ENCODE measurements at regions not wholly inside any gene's neighbourhood (a gene's known extent, or its start where the extent isn't known, plus 50 kb on each side); places are given as distances from the start of the nearest gene placed in this dataset.
"Not testable (repeated sequence)": the region's sequence is repeated elsewhere in the genome, so short reads cannot be mapped to it uniquely, and the experiment has no call there.

DNA sequence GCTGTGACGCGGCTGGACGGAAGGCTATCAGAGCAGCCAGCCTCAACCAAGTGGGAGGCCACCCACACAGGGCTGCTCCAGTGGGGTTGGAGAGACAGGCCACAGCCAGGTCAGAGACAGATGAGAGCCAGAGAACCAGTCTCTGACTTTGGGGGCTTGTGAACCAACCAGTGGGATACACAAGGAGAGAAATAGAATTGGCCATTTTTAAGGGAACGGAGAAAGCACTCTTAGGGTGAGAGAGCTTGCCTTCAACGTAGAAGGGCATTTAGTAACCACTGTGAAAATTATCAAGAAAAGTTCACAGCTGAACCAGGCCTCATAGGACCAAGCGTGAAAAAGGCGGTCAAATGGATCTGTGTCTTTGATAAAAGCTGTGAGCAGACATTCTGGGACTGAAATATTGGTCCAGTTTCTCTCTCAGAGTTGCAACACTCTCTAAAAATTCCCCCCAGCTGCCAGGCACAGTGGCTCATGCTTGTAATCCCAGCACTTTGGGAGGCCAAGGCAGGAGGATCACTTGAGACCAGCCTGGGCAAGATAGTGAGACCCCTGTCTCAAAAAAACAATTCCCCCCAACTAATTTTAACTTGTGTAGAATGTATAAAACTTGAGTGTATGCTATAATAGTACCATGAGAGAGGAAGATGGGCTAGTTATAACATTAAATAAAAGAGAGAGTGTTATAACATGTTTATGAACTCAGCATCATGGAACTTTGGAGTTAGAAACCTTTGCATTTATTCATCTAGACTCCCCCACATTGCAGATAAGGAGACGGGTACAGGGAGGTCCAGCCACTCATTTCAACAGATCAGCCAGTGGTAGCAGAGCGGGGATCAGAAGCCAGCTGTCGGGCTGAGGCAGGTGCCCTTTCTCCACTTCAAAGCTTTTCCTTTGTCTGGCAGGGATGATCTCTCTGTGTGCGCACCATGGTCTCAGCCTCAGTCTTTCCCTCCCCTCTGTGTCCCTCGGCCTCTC lies 132.2 kb downstream of the NPIPB11 start:
- ATAC-seq = peak; percentile 36
- CTCF ChIA-PET; H3K27ac Mint-ChIP-seq; H3K4me1 Mint-ChIP-seq; DNase-seq; H3K9me3 Mint-ChIP-seq (ENCODE audit: low read depth); H3K4me3 Mint-ChIP-seq; H3K36me3 Mint-ChIP-seq; H3K27me3 Mint-ChIP-seq: not testable (repeated sequence)

- H3K9me3 Mint-ChIP-seq (ENCODE audit: low read depth); H3K36me3 Mint-ChIP-seq; H3K27me3 Mint-ChIP-seq; H3K4me3 Mint-ChIP-seq; DNase-seq; H3K27ac Mint-ChIP-seq; H3K4me1 Mint-ChIP-seq; CTCF ChIA-PET: not testable (repeated sequence)
- ATAC-seq = peak; percentile 27
These were observed 133.0 kb downstream of the NPIPB11 start for GRCh38 chr16:29273298-29274054.

DNA sequence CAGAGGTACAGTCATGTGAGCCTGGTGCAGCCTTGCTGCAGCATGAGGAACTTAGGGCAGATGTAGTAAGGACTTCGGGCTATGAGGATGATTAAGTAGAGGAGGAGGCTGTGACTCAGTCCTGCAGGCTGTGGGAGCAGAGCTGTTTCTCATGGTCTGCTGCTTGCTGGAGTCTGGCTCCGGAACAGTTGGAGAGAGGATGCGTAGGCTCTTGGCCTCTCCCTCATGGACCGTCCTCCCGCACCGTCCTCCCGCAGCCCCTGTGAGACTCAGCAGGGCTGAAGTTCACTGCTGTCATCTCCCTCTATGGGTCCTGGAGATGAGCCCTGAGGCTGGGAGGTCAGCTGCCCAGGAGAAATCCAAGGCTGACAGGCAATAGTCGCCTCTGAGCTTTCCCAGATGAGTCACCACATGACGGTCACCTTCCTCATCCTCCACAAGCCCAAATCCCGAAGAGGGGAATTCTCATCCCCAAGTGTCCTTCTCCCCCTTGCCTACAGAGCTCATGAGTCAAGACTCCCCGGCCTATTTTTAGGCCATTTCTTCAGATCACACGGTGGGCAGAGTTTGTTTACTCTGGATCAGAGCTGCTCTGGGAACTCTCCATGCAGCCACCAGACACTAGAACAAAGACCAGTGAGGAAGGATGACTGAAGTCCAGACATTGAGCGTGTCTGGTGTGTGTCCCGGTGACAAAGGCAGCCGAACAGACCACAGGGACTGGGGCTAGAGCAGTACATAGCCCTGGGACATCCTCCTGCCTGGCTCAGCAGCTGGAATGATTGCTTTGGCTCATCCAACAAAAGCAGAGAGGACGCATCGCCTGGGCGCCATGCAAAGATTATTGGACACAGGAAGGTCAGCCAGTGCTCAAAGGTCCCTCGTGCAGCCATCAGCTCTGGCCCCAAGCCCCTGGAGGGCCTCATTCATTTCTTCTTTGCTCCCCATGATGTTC lies 134.5 kb downstream of the NPIPB11 start:
- CTCF ChIA-PET; DNase-seq; H3K4me1 Mint-ChIP-seq; H3K36me3 Mint-ChIP-seq; H3K4me3 Mint-ChIP-seq; H3K9me3 Mint-ChIP-seq (ENCODE audit: low read depth); H3K27me3 Mint-ChIP-seq; H3K27ac Mint-ChIP-seq; ATAC-seq: not testable (repeated sequence)

DNA sequence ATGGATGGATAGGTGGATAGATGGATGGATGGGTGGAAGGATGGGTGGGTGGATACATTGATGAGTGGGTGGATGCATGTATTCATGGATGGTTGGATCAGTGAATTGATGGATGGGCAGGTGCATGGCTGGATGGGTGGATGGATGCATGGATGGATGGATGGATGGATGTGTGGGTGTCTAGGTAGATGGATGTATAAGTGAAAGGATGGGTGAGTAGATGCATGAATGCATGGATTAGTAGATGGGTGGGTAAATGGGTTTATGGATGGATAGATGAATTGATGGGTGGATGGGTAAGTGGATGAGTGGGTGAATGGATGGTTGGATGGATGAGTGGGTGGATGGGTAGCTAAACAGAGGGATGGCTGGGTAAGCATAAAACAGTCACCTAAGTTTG lies 135.6 kb downstream of the NPIPB11 start:
- ATAC-seq; H3K27me3 Mint-ChIP-seq; H3K9me3 Mint-ChIP-seq (ENCODE audit: low read depth); H3K4me1 Mint-ChIP-seq; H3K36me3 Mint-ChIP-seq; DNase-seq; CTCF ChIA-PET; H3K27ac Mint-ChIP-seq; H3K4me3 Mint-ChIP-seq: not testable (repeated sequence)

GRCh38 chr16:29270033-29270432 lies 136.5 kb downstream of the NPIPB11 start:
- H3K27ac Mint-ChIP-seq; H3K9me3 Mint-ChIP-seq (ENCODE audit: low read depth); DNase-seq; ATAC-seq; H3K27me3 Mint-ChIP-seq; CTCF ChIA-PET; H3K36me3 Mint-ChIP-seq; H3K4me3 Mint-ChIP-seq: not testable (repeated sequence)
- H3K4me1 Mint-ChIP-seq = peaks cover 10% of the 10 kb centered on the region

GRCh38 chr16:29269192-29269811 lies 137.2 kb downstream of the NPIPB11 start:
- H3K9me3 Mint-ChIP-seq (ENCODE audit: low read depth); DNase-seq; ATAC-seq; H3K4me3 Mint-ChIP-seq; H3K36me3 Mint-ChIP-seq; CTCF ChIA-PET; H3K27ac Mint-ChIP-seq; H3K27me3 Mint-ChIP-seq: not testable (repeated sequence)
- H3K4me1 Mint-ChIP-seq = peaks cover 10% of the 10 kb centered on the region

DNA sequence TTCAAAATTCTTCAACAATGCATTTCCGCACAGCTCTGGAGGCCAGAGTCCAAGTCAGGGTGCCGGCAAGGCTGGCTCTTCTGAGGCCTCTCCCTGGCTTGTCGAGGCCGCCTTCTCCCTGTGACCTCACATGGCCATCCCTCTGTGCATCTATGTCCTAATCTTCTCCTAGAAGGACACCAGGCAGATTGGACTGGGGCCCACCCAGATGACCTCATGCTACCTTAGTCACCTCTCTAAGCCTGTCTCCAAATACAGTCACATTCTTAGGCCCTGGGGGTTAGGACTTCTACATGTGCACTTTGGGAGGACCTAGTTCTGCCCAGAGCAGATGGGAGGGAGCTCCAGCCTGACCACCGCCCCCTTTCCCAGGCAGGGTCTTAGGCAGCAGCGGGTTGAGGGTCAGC lies 137.7 kb downstream of the NPIPB11 start:
- peaks cover 10% of the 10 kb centered on the region for H3K4me1 Mint-ChIP-seq
- H3K9me3 Mint-ChIP-seq (ENCODE audit: low read depth); H3K27me3 Mint-ChIP-seq; H3K4me3 Mint-ChIP-seq; DNase-seq; ATAC-seq; H3K27ac Mint-ChIP-seq; CTCF ChIA-PET; H3K36me3 Mint-ChIP-seq: not testable (repeated sequence)

DNA sequence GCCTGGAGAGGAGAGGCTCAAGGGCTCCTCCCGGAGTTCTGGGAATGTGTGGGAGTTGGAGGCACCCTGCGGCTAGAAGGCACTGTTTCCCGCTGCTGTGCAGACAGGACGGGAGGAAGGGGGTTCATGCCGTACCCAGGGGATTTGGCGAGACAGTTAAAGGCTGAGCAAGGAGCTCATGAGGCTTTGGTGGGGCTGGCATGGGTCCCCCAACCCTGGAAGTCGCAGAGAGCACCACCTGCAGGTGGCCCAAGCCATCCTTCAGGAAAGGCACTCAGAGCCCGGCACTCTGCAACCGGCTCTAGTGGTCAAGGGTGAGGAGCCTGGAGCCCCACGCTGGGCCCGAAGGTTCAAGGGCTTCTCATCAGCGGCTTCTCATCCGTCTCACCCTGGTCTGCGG lies 138.2 kb downstream of the NPIPB11 start:
- H3K36me3 Mint-ChIP-seq; H3K27me3 Mint-ChIP-seq; H3K27ac Mint-ChIP-seq; H3K9me3 Mint-ChIP-seq (ENCODE audit: low read depth); H3K4me3 Mint-ChIP-seq; ATAC-seq; CTCF ChIA-PET; DNase-seq: not testable (repeated sequence)
- peaks cover 10% of the 10 kb centered on the region for H3K4me1 Mint-ChIP-seq

- DNase-seq; CTCF ChIA-PET; H3K27ac Mint-ChIP-seq; H3K27me3 Mint-ChIP-seq; ATAC-seq; H3K9me3 Mint-ChIP-seq (ENCODE audit: low read depth); H3K36me3 Mint-ChIP-seq; H3K4me3 Mint-ChIP-seq: not testable (repeated sequence)
- peaks cover 10% of the 10 kb centered on the region for H3K4me1 Mint-ChIP-seq
These were observed 138.6 kb downstream of the NPIPB11 start for GRCh38 chr16:29267891-29268290.

GRCh38 chr16:29267055-29267619 lies 139.4 kb downstream of the NPIPB11 start:
- CTCF ChIA-PET = not testable (repeated sequence)

DNA sequence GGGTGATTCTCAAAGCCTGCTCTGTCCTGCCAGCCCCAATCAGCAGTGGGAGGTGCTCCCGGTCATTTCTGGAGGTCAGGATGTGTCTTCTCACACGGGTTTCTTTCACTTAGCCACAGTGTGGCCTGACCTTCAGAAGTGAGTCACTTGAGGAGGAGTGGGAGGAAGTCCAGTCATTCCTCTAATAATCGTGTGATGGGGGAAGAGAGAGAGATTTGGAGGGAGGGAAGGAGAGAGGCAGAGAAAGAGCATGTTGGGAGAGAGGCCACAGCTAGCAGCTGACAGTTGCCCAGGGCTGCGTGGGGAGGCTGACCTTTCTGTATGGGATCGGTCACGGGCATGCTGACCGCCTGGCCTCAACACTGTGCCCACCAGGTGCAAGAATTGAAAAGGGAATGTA lies 139.9 kb downstream of the NPIPB11 start:
- H3K27me3 Mint-ChIP-seq; DNase-seq; H3K9me3 Mint-ChIP-seq (ENCODE audit: low read depth); H3K4me3 Mint-ChIP-seq; H3K27ac Mint-ChIP-seq; H3K36me3 Mint-ChIP-seq; CTCF ChIA-PET; ATAC-seq: not testable (repeated sequence)
- peaks cover 10% of the 10 kb centered on the region for H3K4me1 Mint-ChIP-seq

More at GRCh38 chr16:29267055-29267619, 139.4 kb downstream of the NPIPB11 start:
- H3K27me3 Mint-ChIP-seq; H3K27ac Mint-ChIP-seq; H3K4me3 Mint-ChIP-seq; DNase-seq; H3K9me3 Mint-ChIP-seq (ENCODE audit: low read depth); H3K36me3 Mint-ChIP-seq; ATAC-seq: not testable (repeated sequence)
- H3K4me1 Mint-ChIP-seq = peaks cover 10% of the 10 kb centered on the region

GRCh38 chr16:29265255-29265853 lies 141.2 kb downstream of the NPIPB11 start:
- H3K27me3 Mint-ChIP-seq; H3K4me3 Mint-ChIP-seq; DNase-seq; CTCF ChIA-PET; H3K9me3 Mint-ChIP-seq (ENCODE audit: low read depth); H3K27ac Mint-ChIP-seq; H3K36me3 Mint-ChIP-seq: not testable (repeated sequence)
- peak; percentile 62 for ATAC-seq
- peaks cover 10% of the 10 kb centered on the region for H3K4me1 Mint-ChIP-seq

All from activated CD8-positive, alpha-beta memory T cell treated with anti-CD3 and anti-CD28 coated beads, Interleukin-2, amount 10 ng/mL, durations not matched to agents 7 days and 5 days (primary cell).